Loucy (cell line): ENCODE measurements at regions not wholly inside any gene's neighbourhood (a gene's known extent, or its start where the extent isn't known, plus 50 kb on each side); places are given as distances from the start of the nearest gene placed in this dataset.

ENCODE experiments used
- H2AFZ ChIP-seq: fragments of 200-600 bp; sonication (generic); 2 replicates; pipeline ENCODE4 v1.6.0; 2016; ENCODE audit warnings: antibody characterized with exemption, mild to moderate bottlenecking, low read length, moderate library complexity
- H3F3A ChIP-seq: fragments of 200-600 bp; 2 replicates; pipeline ENCODE4 v1.6.0; 2016; ENCODE audit warnings: antibody characterized with exemption, low read depth, mild to moderate bottlenecking
- H3K27me3 ChIP-seq: fragments of 200-600 bp; sonication (generic); 2 replicates; pipeline ENCODE4 v1.6.1; 2014; ENCODE audit warnings: low read length, mild to moderate bottlenecking; ENCODE audit not compliant: insufficient read depth, poor library complexity, severe bottlenecking
- H3K36me3 ChIP-seq: fragments of 200-600 bp; sonication (generic); 2 replicates; pipeline ENCODE4 v1.6.1; 2016; ENCODE audit warnings: low read length; ENCODE audit not compliant: insufficient read depth
- H3K4me1 ChIP-seq: fragments of 200-600 bp; sonication (generic); 2 replicates; pipeline ENCODE4 v1.5.1; 2014; ENCODE audit warnings: low read length, mild to moderate bottlenecking; ENCODE audit not compliant: insufficient read depth, poor library complexity, severe bottlenecking
- H3K4me2 ChIP-seq: fragments of 200-600 bp; sonication (generic); 2 replicates; pipeline ENCODE4 v1.6.0; 2014; ENCODE audit warnings: antibody characterized with exemption, low read length, low read depth, mild to moderate bottlenecking; ENCODE audit not compliant: poor library complexity, severe bottlenecking
- H3K4me3 ChIP-seq: fragments of 200-600 bp; sonication (generic); 2 replicates; pipeline ENCODE4 v1.5.1; 2014; ENCODE audit warnings: low read length, mild to moderate bottlenecking, mixed read lengths; ENCODE audit not compliant: poor library complexity, severe bottlenecking
- H3K79me2 ChIP-seq: fragments of 200-600 bp; sonication (generic); 2 replicates; pipeline ENCODE4 v1.6.1; 2014; ENCODE audit warnings: low read length; ENCODE audit not compliant: insufficient read depth
- H3K9ac ChIP-seq: fragments of 200-600 bp; sonication (generic); 2 replicates; pipeline ENCODE4 v1.6.0; 2014; ENCODE audit warnings: mild to moderate bottlenecking, low read depth, low read length, moderate library complexity; ENCODE audit not compliant: poor library complexity, severe bottlenecking
- H3K9me2 ChIP-seq: fragments of 200-600 bp; sonication (generic); replicated peaks from 2 replicates; pipeline ENCODE4 v1.6.1; 2016; ENCODE audit warnings: low read depth, low read length, mixed read lengths
- H3K9me3 ChIP-seq: fragments of 200-600 bp; sonication (generic); 2 replicates; pipeline ENCODE4 v1.6.1; 2014; ENCODE audit warnings: mild to moderate bottlenecking, antibody characterized with exemption, low read length, low read depth; ENCODE audit not compliant: insufficient read depth
- H4K20me1 ChIP-seq: fragments of 200-600 bp; sonication (generic); 2 replicates; pipeline ENCODE4 v1.6.0; 2014; ENCODE audit warnings: antibody characterized with exemption, low read length, mild to moderate bottlenecking; ENCODE audit not compliant: insufficient read depth, poor library complexity, severe bottlenecking
- EZH2phosphoT487 ChIP-seq: fragments of 200-600 bp; IDR thresholded peaks from 2 replicates; pipeline ENCODE4 v1.6.1; 2018; ENCODE audit warnings: antibody characterized with exemption, mild to moderate bottlenecking, moderate library complexity, borderline replicate concordance
- TF ChIP-seq, protein P1 (sequence below): fragments of 200-600 bp; sonication (generic); conservative IDR thresholded peaks from 2 replicates; pipeline ENCODE4 v1.5.1; 2014; ENCODE audit warnings: mild to moderate bottlenecking, antibody characterized with exemption, low read length

DNA sequence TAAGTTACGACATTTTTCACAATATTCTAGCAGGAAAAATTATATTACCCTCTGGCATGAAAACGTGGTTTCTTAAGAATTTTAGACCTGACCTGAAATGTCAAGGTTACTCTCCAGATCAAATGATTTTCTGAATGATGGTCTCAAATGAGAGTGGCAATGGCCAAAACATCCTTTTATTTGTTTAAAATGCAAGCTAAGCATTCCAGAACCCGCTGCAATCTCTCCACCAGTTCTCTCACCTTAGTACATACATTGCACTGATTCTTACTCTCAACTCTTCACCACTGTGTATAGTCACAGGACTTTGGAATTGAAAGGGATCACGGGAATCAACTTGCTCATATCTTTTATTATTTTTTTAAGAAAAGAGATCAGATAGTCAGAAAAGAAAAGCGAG is 391.6 kb upstream of the LRATD1 start:
- no peak overlapping the region for H3K9ac ChIP-seq
- no peaks in the 10 kb centered on the region for H3K9me3 ChIP-seq
- no peak overlapping the region for H3K4me2 ChIP-seq
- peaks cover 4% of the 10 kb centered on the region for H3K4me1 ChIP-seq
- H3F3A ChIP-seq, result no peaks in the 10 kb centered on the region
- H3K4me3 ChIP-seq, result no peak overlapping the region
- H2AFZ ChIP-seq, result no peak overlapping the region
- no peaks in the 10 kb centered on the region for H3K27me3 ChIP-seq
- H3K36me3 ChIP-seq, result no peaks in the 10 kb centered on the region
- peaks cover 3% of the 10 kb centered on the region for H4K20me1 ChIP-seq
- H3K79me2 ChIP-seq, result no peaks in the 10 kb centered on the region
- TF ChIP-seq EZH2phosphoT487, result no peak
- TF ChIP-seq, protein P1, sequence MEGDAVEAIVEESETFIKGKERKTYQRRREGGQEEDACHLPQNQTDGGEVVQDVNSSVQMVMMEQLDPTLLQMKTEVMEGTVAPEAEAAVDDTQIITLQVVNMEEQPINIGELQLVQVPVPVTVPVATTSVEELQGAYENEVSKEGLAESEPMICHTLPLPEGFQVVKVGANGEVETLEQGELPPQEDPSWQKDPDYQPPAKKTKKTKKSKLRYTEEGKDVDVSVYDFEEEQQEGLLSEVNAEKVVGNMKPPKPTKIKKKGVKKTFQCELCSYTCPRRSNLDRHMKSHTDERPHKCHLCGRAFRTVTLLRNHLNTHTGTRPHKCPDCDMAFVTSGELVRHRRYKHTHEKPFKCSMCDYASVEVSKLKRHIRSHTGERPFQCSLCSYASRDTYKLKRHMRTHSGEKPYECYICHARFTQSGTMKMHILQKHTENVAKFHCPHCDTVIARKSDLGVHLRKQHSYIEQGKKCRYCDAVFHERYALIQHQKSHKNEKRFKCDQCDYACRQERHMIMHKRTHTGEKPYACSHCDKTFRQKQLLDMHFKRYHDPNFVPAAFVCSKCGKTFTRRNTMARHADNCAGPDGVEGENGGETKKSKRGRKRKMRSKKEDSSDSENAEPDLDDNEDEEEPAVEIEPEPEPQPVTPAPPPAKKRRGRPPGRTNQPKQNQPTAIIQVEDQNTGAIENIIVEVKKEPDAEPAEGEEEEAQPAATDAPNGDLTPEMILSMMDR, result no peak
- H3K9me2 ChIP-seq, result no peaks in the 10 kb centered on the region

DNA sequence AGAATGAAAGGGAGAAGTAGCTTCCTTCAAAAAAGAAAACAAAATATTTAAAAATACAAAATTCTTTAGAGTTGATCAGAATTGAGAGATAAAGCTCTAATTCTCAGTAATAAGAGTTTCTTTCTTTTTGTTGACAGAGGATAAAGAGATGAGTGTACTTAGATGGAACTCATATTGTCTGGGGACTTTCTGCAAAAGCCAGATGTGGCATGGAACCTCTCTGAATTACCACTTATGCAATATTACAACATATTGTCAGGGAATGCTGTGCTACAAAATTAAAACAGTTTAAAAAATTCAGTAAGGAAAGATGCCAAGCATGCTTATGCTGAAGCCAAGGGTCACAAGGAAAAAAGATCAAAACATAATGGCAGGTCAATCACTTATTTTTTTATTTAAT is 386.6 kb upstream of the LRATD1 start:
- Histone ChIP-seq H3K9ac (no peak overlapping the region), H3K4me3 (no peak overlapping the region), H3K79me2 (no peaks in the 10 kb centered on the region), H3K9me2 (no peaks in the 10 kb centered on the region), H3K4me2 (no peak overlapping the region), H3K4me1 (no peaks in the 10 kb centered on the region), H3F3A (no peaks in the 10 kb centered on the region), H2AFZ (no peak overlapping the region), H4K20me1 (peaks cover 1% of the 10 kb centered on the region), H3K36me3 (no peaks in the 10 kb centered on the region), H3K27me3 (no peaks in the 10 kb centered on the region), H3K9me3 (no peaks in the 10 kb centered on the region)
- no peak for TF ChIP-seq EZH2phosphoT487
- TF ChIP-seq, protein P1, result no peak

DNA sequence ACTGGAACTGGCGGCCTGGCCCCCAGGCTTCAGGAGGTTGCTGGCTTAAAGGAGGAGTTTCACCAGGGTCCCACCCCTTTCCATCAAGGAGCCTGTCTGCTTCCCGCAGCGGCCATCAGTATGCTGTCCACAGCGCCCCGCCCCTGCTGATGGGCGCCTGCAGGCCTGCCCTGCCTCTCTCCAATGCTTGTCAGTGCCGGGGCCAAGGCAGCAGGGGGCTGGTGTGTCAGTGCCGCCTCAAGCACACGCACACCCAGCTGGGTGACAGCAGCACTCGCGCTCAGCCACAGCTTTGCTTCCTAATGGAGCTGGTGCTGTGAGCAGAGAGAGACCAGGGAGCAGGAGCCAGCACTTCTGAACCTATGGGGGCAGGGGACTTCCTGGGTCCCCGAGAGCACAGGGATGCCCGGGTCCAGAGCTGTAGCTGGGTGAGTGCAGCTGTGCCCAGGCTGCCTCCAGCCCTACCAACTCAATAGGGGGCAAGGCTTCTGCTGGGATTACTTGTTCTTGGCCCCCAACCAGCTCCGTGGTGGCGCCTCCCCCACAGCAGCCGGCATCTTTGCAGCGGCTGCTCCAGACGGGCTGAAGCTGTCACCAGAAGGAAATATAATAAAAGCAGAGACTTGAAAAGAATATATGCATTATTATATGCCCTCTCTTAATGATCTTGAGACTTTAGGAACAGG is 377.2 kb upstream of the LRATD1 start:
- no peak overlapping the region for H3K4me3 ChIP-seq

More for the DNA sequence above, 377.2 kb upstream of the LRATD1 start:
- Histone ChIP-seq H3K4me1 (no peaks in the 10 kb centered on the region), H3F3A (no peaks in the 10 kb centered on the region), H2AFZ (no peak overlapping the region), H3K4me2 (no peak overlapping the region), H3K79me2 (no peaks in the 10 kb centered on the region), H3K36me3 (no peaks in the 10 kb centered on the region), H3K27me3 (no peaks in the 10 kb centered on the region), H4K20me1 (no peaks in the 10 kb centered on the region), H3K9ac (no peak overlapping the region), H3K9me2 (no peaks in the 10 kb centered on the region), H3K9me3 (no peaks in the 10 kb centered on the region)
- no peak for TF ChIP-seq EZH2phosphoT487
- TF ChIP-seq, protein P1, result no peak
